Testis (tissue), 2 donors: ENCODE measurements at regions not wholly inside any gene's neighbourhood (a gene's known extent, or its start where the extent isn't known, plus 50 kb on each side); places are given as distances from the start of the nearest gene placed in this dataset.

Experiments
- DNase-seq: peaks from one replicate; pipeline ENCODE4 v3.0.0-alpha.2; 2019
- H3K27ac ChIP-seq, 2 donors: fragments of 200-600 bp; sonication (generic); one replicate each; pipeline ENCODE4 v1.5.1; 2019
- H3K27me3 ChIP-seq: fragments of 200-600 bp; sonication (generic); one replicate; pipeline ENCODE4 v1.5.1; 2019
- H3K36me3 ChIP-seq: fragments of 200-600 bp; sonication (generic); one replicate; pipeline ENCODE4 v1.5.1; 2017; ENCODE audit warnings: low read depth; ENCODE audit errors: missing control alignments
- H3K4me1 ChIP-seq: fragments of 200-600 bp; sonication (generic); one replicate; pipeline ENCODE4 v1.5.1; 2019
- H3K4me3 ChIP-seq, 2 donors: fragments of 200-600 bp; sonication (generic); one replicate each; pipeline ENCODE4 v1.5.1; 2017 to 2019
- H3K9me3 ChIP-seq: fragments of 200-600 bp; sonication (generic); one replicate; pipeline ENCODE4 v1.5.1; 2017
- POLR2A ChIP-seq: fragments of 450-650 bp; IDR thresholded peaks from one replicate; pipeline ENCODE4 v1.6.1; 2017; ENCODE audit warnings: antibody characterized with exemption, mild to moderate bottlenecking, moderate library complexity
- WGBS, 2 donors: methylation state at CpG; one replicate each; pipeline ENCODE4 v1.1.5; 2018; 5-methylcytosine and 5-hydroxymethylcytosine counted together
- intact Hi-C: fragments of 100-400 bp; cut with DNase I; formaldehyde crosslinking; loops from one replicate; pipeline ENCODE4 v1.15.1; 2023; ENCODE audit warnings: low total_unique reads
- TF ChIP-seq, protein P1 (sequence below), 3 experiments: fragments of 450-650 bp in 2 of 3; fragments of 200-600 bp in 1 of 3; sonication (generic) in 1 of 3; IDR thresholded peaks; one replicate each; pipeline ENCODE4 v1.5.1; 2016 to 2019; ENCODE audit warnings: antibody characterized with exemption in 3 of 3, mild to moderate bottlenecking in 2 of 3, moderate library complexity in 1 of 3

DNA sequence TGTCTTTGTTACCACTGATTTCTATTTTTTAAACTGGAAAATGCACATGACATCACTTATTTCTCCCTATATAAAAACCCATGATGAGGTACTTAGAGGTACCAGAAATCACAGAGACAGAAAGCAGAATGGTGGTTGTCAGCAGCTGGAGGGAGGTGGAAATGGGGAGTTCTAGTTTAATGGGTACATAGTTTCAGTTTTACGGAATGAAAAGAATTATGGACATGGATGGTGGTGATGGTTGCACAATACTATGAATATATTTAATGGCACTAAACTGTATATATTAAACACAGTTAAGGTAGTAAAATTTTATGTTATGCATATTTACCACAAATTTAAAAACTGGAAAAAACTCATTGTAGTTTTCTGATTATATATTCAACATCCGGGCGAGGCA, 50.5 kb upstream of the CPEB4 start:
- no peak for TF ChIP-seq POLR2A
- TF ChIP-seq, protein P1, sequence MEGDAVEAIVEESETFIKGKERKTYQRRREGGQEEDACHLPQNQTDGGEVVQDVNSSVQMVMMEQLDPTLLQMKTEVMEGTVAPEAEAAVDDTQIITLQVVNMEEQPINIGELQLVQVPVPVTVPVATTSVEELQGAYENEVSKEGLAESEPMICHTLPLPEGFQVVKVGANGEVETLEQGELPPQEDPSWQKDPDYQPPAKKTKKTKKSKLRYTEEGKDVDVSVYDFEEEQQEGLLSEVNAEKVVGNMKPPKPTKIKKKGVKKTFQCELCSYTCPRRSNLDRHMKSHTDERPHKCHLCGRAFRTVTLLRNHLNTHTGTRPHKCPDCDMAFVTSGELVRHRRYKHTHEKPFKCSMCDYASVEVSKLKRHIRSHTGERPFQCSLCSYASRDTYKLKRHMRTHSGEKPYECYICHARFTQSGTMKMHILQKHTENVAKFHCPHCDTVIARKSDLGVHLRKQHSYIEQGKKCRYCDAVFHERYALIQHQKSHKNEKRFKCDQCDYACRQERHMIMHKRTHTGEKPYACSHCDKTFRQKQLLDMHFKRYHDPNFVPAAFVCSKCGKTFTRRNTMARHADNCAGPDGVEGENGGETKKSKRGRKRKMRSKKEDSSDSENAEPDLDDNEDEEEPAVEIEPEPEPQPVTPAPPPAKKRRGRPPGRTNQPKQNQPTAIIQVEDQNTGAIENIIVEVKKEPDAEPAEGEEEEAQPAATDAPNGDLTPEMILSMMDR (IDR thresholded peaks at IDR 0.05), result no peak
- no peaks in the 10 kb centered on the region for H3K4me1 ChIP-seq
- no peak overlapping the region for H3K4me3 ChIP-seq
- H3K27me3 ChIP-seq, result no peaks in the 10 kb centered on the region
- H3K9me3 ChIP-seq, result no peaks in the 10 kb centered on the region
- no peaks in the 10 kb centered on the region for H3K36me3 ChIP-seq
- WGBS, 2 donors, result 96% methylated on average over 3 of the region's 3 CpGs
- intact Hi-C loops, result no loop called here
- DNase-seq, result no peak
- H3K27ac ChIP-seq, result no peak overlapping the region
